ENCODE measurements at regions not wholly inside any gene's neighbourhood (a gene's known extent, or its start where the extent isn't known, plus 50 kb on each side); places are given as distances from the start of the nearest gene placed in this dataset.

GRCh38 chr16:60717808-60718207, 1318.4 kb downstream of the CDH8 start:
- TF ChIP-seq, protein P1, sequence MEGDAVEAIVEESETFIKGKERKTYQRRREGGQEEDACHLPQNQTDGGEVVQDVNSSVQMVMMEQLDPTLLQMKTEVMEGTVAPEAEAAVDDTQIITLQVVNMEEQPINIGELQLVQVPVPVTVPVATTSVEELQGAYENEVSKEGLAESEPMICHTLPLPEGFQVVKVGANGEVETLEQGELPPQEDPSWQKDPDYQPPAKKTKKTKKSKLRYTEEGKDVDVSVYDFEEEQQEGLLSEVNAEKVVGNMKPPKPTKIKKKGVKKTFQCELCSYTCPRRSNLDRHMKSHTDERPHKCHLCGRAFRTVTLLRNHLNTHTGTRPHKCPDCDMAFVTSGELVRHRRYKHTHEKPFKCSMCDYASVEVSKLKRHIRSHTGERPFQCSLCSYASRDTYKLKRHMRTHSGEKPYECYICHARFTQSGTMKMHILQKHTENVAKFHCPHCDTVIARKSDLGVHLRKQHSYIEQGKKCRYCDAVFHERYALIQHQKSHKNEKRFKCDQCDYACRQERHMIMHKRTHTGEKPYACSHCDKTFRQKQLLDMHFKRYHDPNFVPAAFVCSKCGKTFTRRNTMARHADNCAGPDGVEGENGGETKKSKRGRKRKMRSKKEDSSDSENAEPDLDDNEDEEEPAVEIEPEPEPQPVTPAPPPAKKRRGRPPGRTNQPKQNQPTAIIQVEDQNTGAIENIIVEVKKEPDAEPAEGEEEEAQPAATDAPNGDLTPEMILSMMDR (conservative IDR thresholded peaks at IDR 0.05): no peak
- H3K27ac ChIP-seq: no peak overlapping the region

DNA sequence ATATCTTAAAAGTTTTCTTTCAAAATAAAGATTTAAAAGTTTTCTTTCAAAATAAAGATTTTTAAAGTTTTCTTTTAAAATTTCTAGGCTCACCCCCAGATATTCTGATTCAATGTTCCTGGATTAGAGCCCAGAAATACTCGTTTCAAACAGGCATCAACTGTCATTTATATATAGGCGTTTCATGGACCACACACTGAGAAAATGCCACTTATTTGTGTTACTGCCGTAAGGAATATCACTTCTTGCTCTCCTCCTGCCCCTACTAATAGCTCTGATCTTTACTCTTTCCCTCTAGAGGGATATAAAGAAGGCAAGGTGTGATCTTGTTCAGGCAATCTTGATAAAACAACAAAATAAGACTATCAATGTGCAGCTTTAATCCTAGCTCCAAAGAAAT, 1324.1 kb downstream of the CDH8 start:
- TF ChIP-seq, protein P1 (conservative IDR thresholded peaks at IDR 0.05): no peak
- no peak overlapping the region for H3K27ac ChIP-seq

GRCh38 chr16:60704726-60705125, 1331.5 kb downstream of the CDH8 start:
- no peak overlapping the region for H3K27ac ChIP-seq
- TF ChIP-seq, protein P1 (conservative IDR thresholded peaks at IDR 0.05): no peak

- TF ChIP-seq, protein P1 (conservative IDR thresholded peaks at IDR 0.05): no peak
Observed at GRCh38 chr16:60703096-60703495, 1333.1 kb downstream of the CDH8 start.

GRCh38 chr16:60686824-60687223, 1349.4 kb downstream of the CDH8 start:
- no peak overlapping the region for H3K27ac ChIP-seq
- TF ChIP-seq, protein P1 (conservative IDR thresholded peaks at IDR 0.05): no peak

More at GRCh38 chr16:60703096-60703495, 1333.1 kb downstream of the CDH8 start:
- no peak overlapping the region for H3K27ac ChIP-seq

- no peak overlapping the region for H3K27ac ChIP-seq
- TF ChIP-seq, protein P1 (conservative IDR thresholded peaks at IDR 0.05): no peak
Observed at GRCh38 chr16:60684002-60684401, 1352.2 kb downstream of the CDH8 start.

DNA sequence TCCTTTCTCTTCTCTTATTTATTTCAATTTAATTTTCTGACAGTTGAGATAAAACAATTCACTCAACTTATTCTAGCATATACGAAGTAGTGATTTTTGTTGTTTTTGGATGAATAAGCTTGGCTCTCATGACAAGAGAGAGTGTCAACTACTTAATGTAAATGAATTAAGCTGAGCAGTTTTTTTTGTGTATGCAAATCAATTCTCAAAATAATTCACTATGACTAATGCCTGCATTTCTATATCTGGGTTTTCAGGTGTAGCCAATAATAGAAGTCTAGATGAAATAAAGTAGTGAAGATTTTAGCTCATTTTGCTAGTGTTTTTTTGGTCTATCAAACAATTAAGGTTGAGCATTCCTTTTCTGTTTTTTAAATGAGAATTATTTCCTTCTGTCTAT, 1354.0 kb downstream of the CDH8 start:
- TF ChIP-seq, protein P1 (conservative IDR thresholded peaks at IDR 0.05): no peak
- no peak overlapping the region for H3K27ac ChIP-seq

- H3K27ac ChIP-seq: no peak overlapping the region
- TF ChIP-seq, protein P1 (conservative IDR thresholded peaks at IDR 0.05): no peak
Observed at GRCh38 chr16:60681043-60681442, 1355.2 kb downstream of the CDH8 start.
